ENCODE measurements at regions not wholly inside any gene's neighbourhood (a gene's known extent, or its start where the extent isn't known, plus 50 kb on each side); places are given as distances from the start of the nearest gene placed in this dataset.

DNA sequence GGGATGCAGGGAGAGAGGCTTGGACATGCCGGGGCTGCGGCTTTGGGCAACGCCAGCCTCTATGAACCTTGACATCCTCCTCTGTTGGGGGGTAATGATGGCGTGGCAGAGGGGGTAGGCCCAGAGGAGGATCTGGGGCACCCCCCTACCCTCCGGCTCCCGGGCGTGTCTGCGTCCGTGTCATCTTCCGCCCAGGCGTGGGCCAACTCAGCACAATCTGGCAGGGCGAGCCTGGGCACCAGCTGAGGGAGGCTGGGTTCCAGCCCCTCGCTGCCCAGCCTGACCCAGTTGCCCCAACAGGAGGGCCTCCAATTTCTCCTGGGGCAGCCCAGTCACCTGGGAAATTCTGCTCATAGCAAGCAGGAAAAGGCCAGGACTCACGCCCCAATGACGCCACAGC is 62.9 kb upstream of the IL17B start:
- peak in 1 of 5 donors; percentile 66 for DNase-seq

DNA sequence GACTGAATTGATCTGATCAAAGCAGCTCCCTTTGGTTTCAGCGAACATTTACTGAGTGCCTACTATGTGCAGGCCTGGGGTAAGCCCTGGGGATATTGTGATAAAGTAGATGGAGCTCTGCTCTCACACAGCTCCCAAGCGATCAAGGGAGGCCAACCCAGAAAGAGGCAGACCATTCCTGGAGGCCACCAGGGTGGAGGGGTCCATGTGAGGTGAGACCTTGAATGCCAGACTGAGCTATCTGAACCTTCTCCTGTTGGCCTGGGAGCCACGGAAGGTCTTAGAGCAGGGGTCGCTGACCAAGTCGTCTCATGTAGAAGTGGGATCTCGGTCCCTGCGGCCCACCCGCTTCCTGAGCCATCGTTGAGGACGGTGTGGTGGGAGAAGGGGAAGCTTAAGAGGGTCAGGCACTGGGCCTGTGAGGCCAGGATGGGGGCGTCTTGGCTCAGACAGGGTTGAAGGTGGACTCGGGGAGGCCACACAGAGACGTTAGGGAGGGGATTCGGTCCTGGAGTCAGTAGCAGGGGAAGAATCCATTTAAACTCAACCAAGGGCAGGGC is 62.2 kb upstream of the IL17B start:
- intact Hi-C loops (cut with DNase I): loop anchor here (5.0 kb wide), 1 partner anchor 121 kb away; no protein-coding TSS in a partner anchor
- H3K27me3 ChIP-seq (ENCODE audit: control insufficient read depth, insufficient read depth, low read length): no peaks in the 10 kb centered on the region
- no peaks in the 10 kb centered on the region for H3K9me3 ChIP-seq (ENCODE audit: control insufficient read depth in 2 of 3, insufficient read depth in 1 of 3, low read length in 3 of 3)
- FAIRE-seq (no peak), DNase-seq (peak in 1 of 5 donors; percentile 73)
- H3K4me3 ChIP-seq (ENCODE audit: low read length in 3 of 3): no peak overlapping the region
- H3K4me1 ChIP-seq (ENCODE audit: control insufficient read depth in 2 of 3, insufficient read depth in 2 of 3, low read depth in 1 of 3, low read length in 3 of 3): peaks cover 0 to 16% (median 7%) of the 10 kb centered on the region in 3 donors
- no peak overlapping the region for H3K9ac ChIP-seq (ENCODE audit: low read length in 3 of 3)
- H3K36me3 ChIP-seq (ENCODE audit: control insufficient read depth in 2 of 3, insufficient read depth in 3 of 3, low read length in 3 of 3): no peaks in the 10 kb centered on the region
- no peak for TF ChIP-seq CTCF (IDR thresholded peaks at IDR 0.05; ENCODE audit: borderline replicate concordance, extremely low read depth, insufficient read depth)
- H3K27ac ChIP-seq (ENCODE audit: low read depth in 2 of 2, low read length in 2 of 2): no peak overlapping the region

More for the DNA sequence above, 62.9 kb upstream of the IL17B start:
- Histone ChIP-seq H3K4me1 (ENCODE audit: control insufficient read depth in 2 of 3, insufficient read depth in 2 of 3, low read depth in 1 of 3, low read length in 3 of 3) (peaks cover 0 to 16% (median 7%) of the 10 kb centered on the region in 3 donors), H3K36me3 (ENCODE audit: control insufficient read depth in 2 of 3, insufficient read depth in 3 of 3, low read length in 3 of 3) (no peaks in the 10 kb centered on the region), H3K27ac (ENCODE audit: low read depth in 2 of 2, low read length in 2 of 2) (no peak overlapping the region), H3K4me3 (ENCODE audit: low read length in 3 of 3) (no peak overlapping the region), H3K9me3 (ENCODE audit: control insufficient read depth in 2 of 3, insufficient read depth in 1 of 3, low read length in 3 of 3) (no peaks in the 10 kb centered on the region), H3K9ac (ENCODE audit: low read length in 3 of 3) (no peak overlapping the region), H3K27me3 (ENCODE audit: control insufficient read depth, insufficient read depth, low read length) (no peaks in the 10 kb centered on the region)
- no peak for TF ChIP-seq CTCF (IDR thresholded peaks at IDR 0.05; ENCODE audit: borderline replicate concordance, extremely low read depth, insufficient read depth)
- intact Hi-C loops (cut with DNase I): loop anchor here (5.0 kb wide), 1 partner anchor 120 kb away; no protein-coding TSS in a partner anchor
- no peak for FAIRE-seq

GRCh38 chr5:149439899-149440542 is 60.9 kb upstream of the IL17B start:
- Histone ChIP-seq H3K27me3 (ENCODE audit: control insufficient read depth, insufficient read depth, low read length) (no peaks in the 10 kb centered on the region), H3K27ac (ENCODE audit: low read depth in 2 of 2, low read length in 2 of 2) (no peak overlapping the region), H3K36me3 (ENCODE audit: control insufficient read depth in 2 of 3, insufficient read depth in 3 of 3, low read length in 3 of 3) (no peaks in the 10 kb centered on the region), H3K9me3 (ENCODE audit: control insufficient read depth in 2 of 3, insufficient read depth in 1 of 3, low read length in 3 of 3) (no peaks in the 10 kb centered on the region), H3K4me1 (ENCODE audit: control insufficient read depth in 2 of 3, insufficient read depth in 2 of 3, low read depth in 1 of 3, low read length in 3 of 3) (peaks cover 0 to 10% (median 0%) of the 10 kb centered on the region in 3 donors), H3K4me3 (ENCODE audit: low read length in 3 of 3) (no peak overlapping the region), H3K9ac (ENCODE audit: low read length in 3 of 3) (no peak overlapping the region)
- FAIRE-seq: no peak
- peak; percentile 20 for TF ChIP-seq CTCF (IDR thresholded peaks at IDR 0.05; ENCODE audit: borderline replicate concordance, extremely low read depth, insufficient read depth)
- intact Hi-C loops (cut with DNase I): loop anchor here (5.0 to 10.0 kb wide), 2 partner anchors 65 to 122 kb away; partner anchors contain the start of gene IL17B
- peak in 1 of 5 donors; percentile 87 for DNase-seq

Measured in kidney (tissue), 13 donors.